ENCODE measurements at regions not wholly inside any gene's neighbourhood (a gene's known extent, or its start where the extent isn't known, plus 50 kb on each side); places are given as distances from the start of the nearest gene placed in this dataset.
A peak's percentile ranks its signal among the peaks of the same experiment; 100 is the strongest.
"Not testable (repeated sequence)": the region's sequence is repeated elsewhere in the genome, so short reads cannot be mapped to it uniquely, and the experiment has no call there.

DNA sequence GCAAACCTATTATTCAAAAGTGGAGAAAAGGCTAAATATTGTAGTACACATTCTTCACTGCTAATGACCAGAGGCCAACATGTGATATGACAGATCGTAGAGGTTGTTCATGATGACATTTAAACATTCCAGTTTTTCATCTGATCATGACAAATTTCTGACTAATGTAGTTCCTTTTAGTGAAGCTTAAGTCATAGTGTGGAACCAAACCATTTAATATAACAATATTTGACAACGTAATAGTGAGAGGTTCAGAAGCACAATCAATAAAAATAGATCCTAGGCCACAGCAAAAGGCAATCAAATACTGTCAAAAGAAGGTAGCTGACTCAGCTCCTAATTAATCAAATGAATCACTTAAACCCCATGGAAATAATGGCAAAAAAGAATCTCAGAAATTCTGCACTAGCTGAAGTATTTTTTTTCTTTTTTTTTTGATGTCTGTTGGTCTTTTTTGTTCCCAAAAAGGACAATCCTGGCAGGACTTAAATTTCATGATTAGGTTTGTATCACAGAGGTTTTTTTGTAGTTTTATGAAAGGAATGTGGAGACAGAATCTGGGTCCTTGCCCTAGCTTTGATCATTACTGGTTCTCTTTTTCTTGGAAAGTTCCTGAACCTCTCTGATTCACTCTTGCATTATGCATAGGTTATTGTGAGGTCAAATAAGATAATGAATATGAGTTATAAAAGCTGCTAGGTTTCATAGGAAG is 795.0 kb downstream of the DTWD2 start:
- DNase-seq, result no peak

DNA sequence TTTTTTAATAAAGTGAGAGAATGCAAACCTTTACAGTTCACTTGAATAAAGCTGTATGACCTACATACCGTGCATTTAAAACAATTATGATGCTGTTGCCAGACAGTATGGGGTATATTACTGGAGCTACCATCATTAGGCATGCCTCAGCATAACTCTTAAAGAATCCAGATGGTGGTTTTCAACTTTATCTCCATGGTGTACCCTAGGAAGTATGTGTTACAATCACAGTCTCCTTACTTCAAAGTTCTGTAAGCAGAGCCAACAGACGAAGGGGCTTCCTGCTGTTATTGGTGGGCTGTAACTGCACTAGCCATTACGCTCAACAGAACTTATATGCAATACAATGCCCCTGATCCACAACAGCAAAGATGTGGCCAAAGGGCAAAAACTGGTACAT is 803.3 kb downstream of the DTWD2 start:
- DNase-seq, result peak in 1 of 3 donors; percentile 3

DNA sequence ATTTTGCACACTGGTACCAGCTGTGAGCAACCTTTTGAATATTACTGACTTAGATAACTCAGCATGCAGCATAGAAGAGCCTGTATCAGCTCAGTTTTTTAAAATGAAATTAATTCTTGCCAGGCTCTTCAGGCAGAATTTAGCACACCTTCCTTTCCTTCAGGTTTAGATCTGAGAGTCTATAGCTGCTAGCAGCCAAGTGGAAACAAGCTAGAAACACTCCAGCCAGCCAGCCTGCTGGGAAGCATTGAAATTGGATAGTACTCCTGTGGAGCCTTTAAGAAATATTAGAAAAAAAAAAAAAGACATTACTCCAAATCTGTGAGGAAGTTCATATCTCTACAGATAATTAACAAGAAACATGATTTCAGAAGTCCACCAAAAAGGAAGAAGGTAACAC is 812.2 kb downstream of the DTWD2 start:
- DNase-seq, result no peak

DNA sequence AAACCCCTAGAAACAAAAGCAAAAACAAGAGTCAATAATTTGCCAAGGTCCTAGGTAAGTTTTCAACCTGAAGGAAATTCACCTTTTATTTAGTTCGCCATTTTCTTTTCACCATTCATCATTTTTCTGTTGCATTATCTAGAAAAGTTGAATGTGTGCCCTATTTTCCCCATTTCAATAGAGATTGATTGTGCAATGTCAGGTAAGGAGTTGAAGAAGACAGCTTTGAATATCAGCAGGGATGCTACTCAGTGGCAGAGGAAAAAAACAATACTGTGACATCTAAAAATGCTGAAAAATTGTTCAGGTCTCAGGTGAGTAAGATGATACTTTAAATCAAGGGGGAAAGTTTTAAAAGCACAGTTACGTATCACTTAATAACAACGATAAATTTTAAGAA is 813.7 kb downstream of the DTWD2 start:
- DNase-seq, result no peak

DNA sequence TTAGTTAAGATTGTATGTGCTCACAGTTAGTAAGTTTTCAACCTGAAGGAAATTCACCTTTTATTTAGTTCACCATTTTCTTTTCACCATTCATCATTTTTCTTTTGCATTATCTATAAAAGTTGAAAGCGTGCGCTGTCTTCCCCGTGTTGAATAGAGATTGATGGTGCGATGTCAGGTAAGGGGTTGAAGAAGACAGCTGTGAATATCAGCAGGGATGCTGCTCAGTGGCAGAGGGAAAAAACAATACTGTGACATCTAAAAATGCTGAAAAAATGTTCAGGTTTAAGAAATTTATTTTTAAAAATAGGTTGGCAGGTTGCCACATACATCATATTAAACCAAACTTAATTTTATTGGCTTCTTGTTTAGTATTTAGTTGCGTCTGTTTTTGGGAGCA is 815.0 kb downstream of the DTWD2 start:
- DNase-seq, result no peak

DNA sequence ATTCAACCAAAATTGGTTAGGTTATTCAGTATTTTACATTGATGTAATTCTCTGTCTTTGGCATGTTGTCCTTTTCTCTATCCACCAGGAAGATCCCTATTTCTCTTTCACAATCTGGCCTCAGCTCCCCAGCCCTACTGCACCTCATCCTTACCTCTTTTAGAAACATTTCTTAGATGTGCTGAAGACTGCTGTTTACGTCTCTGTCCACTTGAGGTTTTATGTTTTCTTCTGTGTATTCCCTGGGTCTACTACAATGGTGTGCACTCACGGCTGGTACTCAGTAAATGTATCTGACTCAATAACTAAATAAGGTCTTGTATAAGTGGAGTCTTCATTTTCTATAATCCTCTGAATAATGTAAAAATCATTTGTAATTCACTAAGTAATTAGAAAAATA is 822.7 kb downstream of the DTWD2 start:
- no peak for DNase-seq

DNA sequence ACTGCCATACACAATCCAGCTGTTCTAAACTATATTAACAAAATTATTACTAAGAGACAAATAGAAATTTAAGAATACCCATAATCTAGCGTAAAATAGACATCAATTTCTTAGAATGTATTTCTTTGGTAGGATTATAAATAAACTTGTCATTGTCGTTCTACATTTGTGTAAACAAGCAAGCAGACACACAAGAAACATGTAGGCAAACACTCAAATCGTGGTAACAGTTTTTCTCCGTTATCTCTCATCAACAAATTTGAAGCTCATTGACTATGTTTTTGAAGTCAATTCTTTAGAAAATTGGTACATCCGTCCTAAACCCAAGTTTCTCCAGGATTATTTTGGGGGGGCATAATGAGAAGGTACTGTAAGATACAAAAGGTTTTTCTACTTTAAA is 832.2 kb downstream of the DTWD2 start:
- no peak for DNase-seq

DNA sequence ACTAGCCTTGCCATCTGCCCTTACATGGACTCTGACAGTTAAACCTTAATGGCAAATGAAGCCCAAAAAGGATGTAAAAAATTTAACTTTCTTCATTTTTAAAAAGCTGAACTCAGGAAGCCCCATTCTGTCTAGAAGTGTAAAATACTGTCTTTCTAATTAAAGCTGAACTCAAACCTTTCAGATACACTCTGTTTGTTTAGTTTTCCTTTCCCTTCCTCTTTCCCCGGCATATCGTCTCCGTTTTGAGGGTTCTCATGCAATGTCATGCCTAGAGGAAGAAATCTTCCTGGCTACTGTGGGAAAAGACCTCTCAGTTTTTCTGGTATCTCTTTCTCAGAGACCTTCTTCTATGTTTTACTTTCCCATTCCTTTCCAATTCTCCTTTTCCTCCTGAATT is 841.5 kb downstream of the DTWD2 start:
- DNase-seq, result no peak

DNA sequence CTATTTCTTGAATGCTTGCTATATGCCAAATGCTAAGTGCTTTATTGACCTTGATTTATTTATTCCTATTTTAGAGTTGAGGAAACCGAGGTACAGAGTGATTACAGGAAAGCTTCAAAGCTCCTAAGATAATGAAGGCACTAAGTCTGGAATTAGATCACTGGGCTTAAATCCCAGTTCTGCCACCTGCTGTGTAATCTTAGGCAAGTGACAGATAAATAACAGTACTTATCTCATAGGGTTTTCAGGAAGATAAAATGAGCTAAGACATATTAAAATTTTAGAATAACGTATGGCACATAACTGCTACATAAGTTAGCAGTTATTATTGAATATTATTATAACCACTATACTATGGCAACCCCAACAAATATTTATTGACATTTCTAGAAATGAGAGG is 843.8 kb downstream of the DTWD2 start:
- DNase-seq, result no peak

DNA sequence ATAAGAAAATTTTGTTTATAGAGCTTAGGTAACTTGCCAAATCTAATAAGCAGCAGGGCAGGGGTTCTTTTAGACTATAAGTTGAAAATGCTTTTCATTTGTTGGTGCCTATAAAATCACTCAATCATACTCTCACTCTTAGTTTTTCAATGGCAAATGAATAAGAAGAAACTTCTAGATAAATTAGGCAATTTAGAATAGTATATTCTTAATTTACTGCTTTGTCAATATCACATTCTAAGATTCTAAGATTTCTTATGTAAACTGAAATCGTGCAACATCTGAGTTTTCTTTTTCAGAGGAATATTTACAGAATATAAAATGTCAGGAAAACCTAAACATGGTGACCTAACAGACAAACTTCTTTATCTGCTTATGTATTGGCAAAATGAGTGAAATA is 849.0 kb downstream of the DTWD2 start:
- no peak for DNase-seq

DNA sequence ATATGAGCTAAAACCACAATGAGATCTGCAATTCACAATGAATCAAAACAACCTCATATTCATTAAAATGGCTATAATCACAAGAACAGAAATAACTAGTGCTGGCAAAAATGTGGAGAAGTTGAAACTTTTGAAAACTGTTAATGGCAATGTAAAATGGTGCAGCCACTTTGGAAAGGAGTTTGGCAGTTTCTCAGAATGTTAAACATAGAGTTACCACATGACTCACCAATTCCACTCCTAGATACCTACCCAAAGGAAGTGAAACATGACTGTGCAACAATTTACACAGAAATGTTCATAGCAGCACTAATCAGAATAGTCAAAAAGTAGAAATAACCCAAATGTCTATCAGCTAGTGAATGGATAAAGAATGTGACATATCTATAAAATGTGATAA is 862.2 kb downstream of the DTWD2 start:
- DNase-seq, result no peak

DNA sequence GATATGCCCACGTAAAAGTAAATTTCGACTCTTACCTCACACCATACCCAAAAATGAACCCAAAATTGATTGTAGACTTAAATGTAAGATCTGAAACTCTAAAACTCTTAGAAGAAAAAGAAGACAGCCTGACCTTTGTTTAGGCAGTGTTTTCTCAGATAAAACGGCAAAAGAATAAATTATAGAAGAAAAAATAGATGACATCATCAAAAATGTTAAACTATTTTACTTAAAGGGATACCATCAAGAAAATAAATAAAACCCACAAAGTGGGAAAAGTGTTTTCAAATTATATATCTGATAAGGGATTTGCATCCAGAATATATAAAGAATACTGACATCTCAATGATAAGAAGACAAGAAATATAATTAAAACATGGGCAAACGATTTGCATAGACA is 862.7 kb downstream of the DTWD2 start:
- no peak for DNase-seq

DNA sequence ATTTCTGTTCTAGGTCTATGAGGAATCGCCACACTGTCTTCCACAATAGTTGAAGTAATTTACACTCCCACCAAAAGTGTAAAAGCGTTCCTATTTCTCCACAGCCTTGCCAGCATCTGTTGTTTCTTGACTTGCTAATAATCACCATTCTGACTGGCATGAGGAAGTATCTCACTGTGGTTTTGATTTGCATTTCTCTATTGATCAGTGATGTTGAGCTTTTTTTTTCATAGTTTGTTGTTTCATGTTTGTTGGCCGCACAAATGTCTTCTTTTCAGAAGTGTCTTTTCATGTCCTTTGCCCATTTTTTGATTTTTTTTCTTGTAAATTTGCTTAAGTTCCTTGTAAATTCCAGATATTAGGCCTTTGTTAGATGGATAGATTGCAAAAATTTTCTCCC is 867.1 kb downstream of the DTWD2 start:
- DNase-seq, result no peak

DNA sequence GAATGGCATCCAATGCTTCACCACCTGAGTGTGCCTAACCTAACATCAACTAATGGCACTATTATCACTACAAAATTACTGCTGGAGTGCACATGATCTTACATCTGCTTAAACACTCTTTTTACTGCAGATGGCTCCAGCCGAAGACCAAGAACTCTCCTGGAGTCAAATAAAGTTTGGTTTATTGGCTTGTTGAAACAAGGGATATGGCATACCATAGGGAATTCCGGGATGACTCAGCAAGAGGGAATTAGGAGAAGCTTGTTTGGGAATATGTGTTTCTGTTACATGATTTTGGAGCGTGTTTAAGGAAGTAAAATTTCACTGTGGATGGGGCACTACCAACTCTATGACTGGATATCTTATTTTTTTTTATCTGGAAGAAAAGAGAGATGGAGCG is 872.6 kb downstream of the DTWD2 start:
- DNase-seq, result no peak

DNA sequence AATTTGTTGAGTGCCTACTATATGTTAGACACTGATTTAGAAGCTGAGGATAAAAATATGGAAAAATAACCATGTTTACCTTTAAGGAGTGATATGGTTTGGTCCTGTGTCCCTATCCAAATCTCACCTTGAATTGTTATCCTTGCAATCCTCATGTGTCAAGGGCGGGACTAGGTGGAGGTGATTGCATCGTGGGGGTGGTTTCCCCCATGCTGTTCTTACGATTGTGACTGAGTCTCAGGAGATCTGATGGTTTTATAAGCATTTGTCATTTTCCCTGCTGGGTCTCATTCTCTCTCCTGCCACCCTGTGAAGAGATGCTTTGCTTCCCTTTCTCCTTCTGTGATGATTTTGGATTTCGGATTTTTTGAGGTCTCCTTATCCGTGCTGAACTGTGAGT is 876.4 kb downstream of the DTWD2 start:
- DNase-seq, result no peak

DNA sequence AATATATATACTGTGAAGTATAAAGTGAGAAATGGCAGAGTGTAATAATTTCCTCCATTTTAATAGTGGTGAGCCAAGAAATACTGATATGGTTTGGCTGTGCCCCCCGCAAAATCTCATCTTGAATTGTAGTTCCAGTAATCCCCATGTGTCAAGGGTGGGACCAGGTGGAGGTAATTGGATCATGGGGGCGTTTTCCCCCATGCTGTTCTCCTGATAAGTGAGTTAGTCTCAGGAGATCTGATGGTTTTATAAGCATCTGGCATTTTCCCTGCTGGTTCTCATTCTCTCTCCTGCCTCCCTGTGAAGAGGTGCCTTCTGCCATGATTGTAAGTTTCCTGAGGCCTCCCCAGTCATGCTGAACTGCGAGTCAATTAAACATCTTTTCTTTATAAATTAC is 881.1 kb downstream of the DTWD2 start:
- not testable (repeated sequence) for DNase-seq

DNA sequence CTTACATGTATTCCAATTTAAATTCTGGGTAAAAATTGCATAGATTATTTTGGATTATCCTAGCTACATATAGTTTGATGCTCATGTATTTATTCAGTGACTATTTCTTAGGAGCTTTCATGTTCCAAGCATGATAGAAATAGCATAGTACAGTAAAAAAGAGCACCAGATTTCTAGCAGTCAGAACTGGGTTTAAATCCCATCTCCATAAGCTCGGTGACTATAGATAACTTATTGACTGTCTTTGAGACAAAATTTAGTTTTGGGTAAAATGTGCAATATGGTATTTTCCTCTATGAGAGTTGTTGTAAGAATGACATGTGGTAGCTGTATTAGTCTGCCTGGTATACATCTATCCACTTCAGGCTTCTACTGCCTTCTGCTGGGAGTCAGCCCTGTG is 889.6 kb downstream of the DTWD2 start:
- DNase-seq, result no peak

DNA sequence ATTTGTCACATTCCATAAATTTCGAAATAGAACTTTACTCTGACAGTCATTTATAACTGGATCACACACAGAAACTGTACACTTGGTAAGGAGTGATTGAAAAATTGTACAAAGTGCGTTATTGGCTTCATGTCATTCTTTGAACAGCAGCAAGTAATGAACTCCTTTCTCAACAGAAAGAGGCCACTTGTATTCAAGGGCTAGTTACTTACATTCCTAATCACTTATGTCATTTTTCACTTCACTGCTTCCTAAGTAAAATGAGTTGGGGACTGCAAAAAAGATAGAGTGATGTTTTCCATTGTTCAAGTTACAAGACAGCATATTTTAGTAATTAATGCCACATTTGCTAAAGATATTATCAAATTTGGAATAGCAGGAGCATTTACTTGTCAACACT is 893.2 kb downstream of the DTWD2 start:
- DNase-seq, result peak in 1 of 3 donors; percentile 24

DNA sequence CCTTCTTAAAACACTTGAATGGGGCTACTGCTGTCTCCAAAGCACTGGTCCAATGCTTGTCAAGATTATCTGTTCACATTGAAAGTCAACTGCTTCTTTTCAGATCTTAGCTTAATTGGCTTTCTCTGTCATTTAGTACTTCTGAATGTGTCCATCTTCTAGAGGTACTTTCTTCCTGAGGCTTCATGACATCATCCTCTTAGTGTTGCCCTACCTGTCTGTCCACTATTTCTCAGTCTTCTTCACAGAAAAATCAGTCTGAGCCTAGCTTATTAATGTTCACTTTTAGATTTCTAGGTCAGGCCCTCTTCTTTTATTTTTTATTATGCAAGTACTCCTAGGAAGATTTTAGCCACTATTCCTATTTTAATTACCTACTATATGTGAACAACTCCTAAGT is 899.9 kb downstream of the DTWD2 start:
- DNase-seq, result no peak

DNA sequence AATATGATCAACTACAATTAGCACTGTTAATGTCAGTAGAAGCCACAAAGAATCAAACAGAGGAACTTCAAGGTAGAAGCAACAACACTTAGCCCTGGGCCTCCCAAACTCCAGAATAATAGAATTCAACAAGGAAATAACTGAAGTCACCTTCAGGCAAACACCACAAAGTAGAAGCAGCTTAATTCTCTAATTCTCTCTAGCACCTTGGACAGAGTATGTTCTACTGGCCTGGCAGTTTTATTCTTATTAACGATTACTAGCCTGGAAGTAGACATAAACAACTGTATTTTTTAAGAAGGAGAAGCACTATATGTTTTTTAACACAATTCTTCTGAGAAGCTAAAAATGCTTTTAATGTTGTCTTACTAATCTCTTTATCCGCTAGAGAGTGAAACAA is 911.9 kb downstream of the DTWD2 start:
- DNase-seq, result no peak

DNA sequence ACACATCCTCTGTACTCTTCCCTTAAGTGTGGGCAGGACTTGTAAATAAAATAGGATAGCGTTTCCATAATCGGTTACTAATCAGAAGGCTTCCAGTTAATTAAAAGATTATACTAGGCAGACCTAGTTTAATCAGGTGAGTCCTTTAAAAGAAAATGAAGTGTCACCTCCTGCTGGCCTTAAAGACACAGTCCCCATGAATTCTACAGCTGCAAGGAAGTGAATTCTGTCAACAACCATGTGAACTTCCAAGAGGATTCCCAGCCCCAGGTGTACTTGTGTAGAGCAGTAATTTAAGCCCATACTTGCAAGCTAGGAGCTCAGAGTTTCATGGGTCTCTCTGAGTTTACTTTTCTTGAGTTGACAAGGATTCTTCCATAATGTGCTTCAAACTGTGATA is 918.3 kb downstream of the DTWD2 start:
- no peak for DNase-seq

DNA sequence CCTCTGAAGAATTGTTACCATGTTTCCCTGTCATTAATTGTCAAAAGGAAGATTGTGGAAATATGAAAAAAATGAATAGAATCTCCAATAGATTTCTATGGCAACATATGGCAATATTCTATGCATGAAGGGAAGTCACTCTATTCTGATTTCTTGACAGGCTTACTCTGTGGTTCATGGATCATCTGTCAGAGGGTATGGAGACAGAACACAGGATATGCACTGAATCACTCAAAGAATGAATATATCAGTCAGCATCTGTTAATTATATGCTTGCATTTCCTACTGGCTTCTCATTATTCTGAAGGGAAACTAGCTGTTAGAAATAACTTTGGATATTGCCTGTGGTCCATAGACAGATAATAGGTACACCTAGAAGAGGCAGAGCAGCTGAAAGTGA is 918.9 kb downstream of the DTWD2 start:
- DNase-seq, result no peak

DNA sequence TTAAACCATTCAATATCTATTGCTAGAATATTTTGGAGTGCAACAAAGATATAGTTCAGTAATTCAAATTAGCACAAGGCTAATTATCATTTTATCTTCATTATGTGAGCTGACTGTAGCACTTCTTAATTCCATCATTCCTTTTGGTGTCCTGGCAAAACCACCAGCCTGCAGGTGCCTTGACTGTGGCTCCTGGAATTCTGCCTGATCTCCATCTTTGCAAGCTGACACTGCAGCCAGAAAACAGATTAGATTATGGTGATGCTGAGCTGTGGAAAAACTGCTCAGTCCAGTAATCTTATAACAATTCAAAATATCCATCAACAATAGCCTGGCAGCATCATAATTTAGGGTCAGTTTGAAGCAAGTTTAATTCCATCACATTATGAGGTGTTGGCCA is 919.5 kb downstream of the DTWD2 start:
- DNase-seq, result no peak

DNA sequence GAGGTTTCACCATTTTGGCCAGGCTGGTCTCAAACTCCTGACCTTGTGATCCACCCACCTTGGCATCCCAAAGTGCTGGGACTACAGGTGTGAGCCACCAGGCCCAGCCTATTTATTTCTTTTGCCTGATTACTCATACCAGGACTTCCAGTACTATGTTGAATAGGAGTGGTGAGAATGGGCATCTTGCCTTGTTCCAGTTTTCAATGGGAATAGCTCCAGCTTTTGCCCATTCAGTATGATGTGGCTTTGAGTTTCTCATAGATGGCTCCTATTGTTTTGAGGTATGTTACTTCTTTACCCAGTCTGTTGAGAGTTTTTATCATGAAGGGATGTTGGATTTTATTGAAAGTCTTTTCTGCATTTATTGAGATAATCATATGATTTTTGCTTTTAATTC is 924.5 kb downstream of the DTWD2 start:
- DNase-seq, result not testable (repeated sequence)

DNA sequence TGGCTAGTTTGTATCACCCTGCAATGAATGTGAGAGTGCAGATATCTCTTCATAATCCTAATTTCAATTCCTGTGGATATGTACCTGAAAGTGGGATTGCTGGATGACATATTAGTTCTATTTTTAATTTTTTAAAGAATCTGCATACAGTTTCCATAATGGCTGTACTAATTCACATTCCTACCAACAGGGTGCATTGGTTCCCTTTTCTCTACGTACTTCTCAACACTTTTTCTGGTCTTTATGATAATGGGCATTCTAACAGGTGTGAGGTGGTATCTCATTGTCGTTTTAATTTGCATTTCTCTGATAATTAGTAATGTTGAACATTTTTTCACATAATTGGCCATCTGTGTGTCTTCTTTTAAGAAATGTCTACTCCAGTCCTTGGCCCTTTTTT is 927.5 kb downstream of the DTWD2 start:
- DNase-seq, result no peak
